Loucy (cell line): ENCODE measurements at regions not wholly inside any gene's neighbourhood (a gene's known extent, or its start where the extent isn't known, plus 50 kb on each side); places are given as distances from the start of the nearest gene placed in this dataset.

Experiments used
- EZH2phosphoT487 ChIP-seq: fragments of 200-600 bp; IDR thresholded peaks from 2 replicates; pipeline ENCODE4 v1.6.1; 2018; ENCODE audit warnings: antibody characterized with exemption, mild to moderate bottlenecking, moderate library complexity, borderline replicate concordance
- TF ChIP-seq, protein P1 (sequence below): fragments of 200-600 bp; sonication (generic); conservative IDR thresholded peaks from 2 replicates; pipeline ENCODE4 v1.5.1; 2014; ENCODE audit warnings: mild to moderate bottlenecking, antibody characterized with exemption, low read length

GRCh38 chr13:26897706-26898550 lies 137.3 kb upstream of the GPR12 start:
- TF ChIP-seq, protein P1, sequence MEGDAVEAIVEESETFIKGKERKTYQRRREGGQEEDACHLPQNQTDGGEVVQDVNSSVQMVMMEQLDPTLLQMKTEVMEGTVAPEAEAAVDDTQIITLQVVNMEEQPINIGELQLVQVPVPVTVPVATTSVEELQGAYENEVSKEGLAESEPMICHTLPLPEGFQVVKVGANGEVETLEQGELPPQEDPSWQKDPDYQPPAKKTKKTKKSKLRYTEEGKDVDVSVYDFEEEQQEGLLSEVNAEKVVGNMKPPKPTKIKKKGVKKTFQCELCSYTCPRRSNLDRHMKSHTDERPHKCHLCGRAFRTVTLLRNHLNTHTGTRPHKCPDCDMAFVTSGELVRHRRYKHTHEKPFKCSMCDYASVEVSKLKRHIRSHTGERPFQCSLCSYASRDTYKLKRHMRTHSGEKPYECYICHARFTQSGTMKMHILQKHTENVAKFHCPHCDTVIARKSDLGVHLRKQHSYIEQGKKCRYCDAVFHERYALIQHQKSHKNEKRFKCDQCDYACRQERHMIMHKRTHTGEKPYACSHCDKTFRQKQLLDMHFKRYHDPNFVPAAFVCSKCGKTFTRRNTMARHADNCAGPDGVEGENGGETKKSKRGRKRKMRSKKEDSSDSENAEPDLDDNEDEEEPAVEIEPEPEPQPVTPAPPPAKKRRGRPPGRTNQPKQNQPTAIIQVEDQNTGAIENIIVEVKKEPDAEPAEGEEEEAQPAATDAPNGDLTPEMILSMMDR = no peak
- no peak for TF ChIP-seq EZH2phosphoT487
